ENCODE measurements at regions not wholly inside any gene's neighbourhood (a gene's known extent, or its start where the extent isn't known, plus 50 kb on each side); places are given as distances from the start of the nearest gene placed in this dataset.

DNA sequence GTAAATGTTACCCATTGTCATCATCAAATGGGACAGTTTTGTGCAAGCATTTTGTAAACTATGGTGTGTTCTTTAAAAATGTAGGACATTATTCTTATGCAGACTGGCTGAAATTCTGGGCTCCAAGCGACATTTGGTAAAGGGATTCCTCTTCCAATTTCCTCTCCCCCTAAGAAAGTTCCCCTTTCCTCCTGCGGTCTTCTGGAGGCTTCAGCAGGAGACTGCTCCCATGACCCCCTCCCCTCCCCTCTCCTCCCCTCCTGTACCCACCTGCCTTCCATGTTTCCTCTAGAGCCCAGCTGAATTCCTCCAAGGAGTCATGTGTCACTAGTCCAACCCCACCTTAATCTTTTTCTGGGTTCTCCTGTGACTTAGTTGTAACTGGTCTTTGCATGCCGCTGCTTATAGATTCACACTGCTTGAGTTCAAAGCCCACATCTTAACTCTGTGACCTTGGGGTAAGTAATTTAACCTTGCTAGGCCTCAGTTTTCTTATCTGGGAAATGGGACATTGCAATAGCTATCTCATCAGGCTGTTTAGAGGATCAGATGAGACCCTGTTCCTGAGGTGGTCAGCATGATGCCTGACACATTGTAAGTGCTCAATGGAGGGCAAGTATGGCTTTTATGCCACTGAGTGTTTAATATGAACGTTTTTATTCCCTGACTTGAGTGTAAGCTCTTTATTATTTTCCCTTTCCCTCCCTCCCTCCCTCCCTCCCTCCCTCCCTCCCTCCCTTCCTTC lies 69.9 kb upstream of the WDR26 start:
- no peak for DNase-seq (ENCODE audit: extremely low read depth in 1 of 2, low read depth in 1 of 2)

DNA sequence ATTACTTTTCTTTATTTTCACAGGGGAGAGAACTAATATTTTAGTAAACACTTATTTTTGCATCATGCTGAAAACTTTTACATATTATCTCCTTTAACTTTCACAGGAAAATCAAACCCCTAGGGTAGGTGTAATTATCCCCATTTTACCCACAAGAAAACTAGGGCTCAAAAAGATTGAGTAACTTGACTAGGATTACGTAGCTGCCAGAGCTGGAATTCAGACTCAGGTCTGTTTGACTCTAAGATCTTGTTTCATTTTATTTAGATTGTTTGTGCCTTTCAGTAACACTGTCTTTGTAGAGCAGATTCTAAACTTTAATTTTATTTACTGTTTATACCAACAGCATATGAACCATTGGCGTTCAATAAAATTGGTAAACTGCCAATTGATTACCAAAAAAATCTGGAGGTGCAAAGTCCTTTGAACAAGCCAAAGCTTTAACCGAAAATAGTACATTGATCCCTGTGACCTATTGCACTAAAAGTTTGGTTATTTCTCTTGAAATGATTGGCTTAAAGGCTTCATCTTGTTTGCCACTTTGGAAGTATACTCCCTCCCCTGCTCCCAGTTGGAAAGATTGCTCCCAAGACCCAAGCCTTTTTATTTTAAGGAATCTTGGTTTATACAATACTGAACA lies 71.0 kb upstream of the WDR26 start:
- no peak for DNase-seq (ENCODE audit: extremely low read depth in 1 of 2, low read depth in 1 of 2)

DNA sequence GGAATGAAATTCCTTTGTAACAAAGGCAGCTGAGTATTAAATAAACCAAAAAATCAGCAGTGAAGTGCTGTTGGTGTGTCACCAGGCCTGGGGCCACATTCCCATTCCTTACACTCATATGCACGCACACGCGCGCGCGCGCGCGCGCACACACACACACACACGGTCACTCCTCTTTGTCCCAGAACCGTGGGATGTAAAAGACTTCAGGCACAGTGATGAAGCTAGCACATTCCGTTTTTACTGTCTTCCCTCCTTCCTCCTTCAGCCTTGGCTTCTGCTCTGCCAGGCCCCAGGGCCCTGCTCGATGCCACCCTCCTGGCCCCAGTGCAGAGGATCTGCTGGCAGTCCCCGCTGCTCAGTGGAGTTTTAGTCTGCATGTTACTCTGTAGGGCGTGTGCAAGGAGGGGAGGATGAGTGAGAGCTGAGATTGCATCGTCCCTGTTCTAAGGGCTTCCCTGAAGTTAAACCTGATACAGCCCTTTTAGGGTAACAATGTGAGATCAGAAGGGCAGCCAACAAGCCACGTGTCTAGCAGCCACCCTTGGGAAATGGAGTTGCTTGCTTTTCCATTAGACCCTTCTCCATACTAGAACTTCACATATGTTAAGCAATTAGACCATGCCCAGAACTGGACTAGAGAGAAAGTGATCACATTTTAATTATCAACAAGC lies 71.7 kb upstream of the WDR26 start:
- DNase-seq (ENCODE audit: extremely low read depth in 1 of 2, low read depth in 1 of 2) = no peak

DNA sequence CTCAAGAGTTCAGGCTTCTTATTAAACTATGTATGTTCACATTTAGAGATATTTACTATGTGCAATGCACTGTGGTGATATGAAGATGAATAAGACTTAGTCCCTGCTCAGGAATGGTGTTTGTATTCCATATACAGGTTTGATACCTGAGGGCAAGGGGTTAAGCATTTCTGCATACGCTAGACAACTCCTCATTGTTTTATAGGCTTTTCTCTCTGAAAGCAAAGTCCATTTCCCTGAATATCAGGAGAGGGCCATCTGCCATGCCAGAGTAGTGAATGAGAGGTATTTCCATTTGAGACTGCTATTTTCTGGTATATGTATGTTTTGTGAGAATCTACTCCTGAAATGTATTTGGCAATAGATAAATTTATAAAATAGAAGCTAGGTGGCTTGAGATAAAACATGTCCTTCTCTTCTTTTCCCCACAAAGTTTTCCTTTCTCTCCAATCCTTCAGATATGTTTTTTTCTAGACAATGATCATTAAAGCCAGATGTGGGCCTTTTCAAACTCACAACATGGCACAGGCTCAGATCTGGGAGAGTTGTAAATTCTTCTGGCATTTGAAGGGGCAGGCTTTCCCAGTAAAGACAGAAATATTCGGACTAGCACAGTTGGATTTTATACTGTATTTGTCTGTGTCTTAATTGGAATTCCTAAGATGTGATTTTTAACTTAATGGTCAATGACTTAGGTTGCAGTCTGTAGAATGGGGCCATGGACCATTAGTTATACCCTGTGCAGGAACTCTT lies 73.3 kb upstream of the WDR26 start:
- DNase-seq (ENCODE audit: extremely low read depth in 1 of 2, low read depth in 1 of 2) = no peak

GRCh38 chr1:224509907-224510306 lies 75.3 kb upstream of the WDR26 start:
- no peak for DNase-seq (ENCODE audit: extremely low read depth in 1 of 2, low read depth in 1 of 2)

GRCh38 chr1:224510880-224511645 lies 76.5 kb upstream of the WDR26 start:
- no peak for DNase-seq (ENCODE audit: extremely low read depth in 1 of 2, low read depth in 1 of 2)

DNA sequence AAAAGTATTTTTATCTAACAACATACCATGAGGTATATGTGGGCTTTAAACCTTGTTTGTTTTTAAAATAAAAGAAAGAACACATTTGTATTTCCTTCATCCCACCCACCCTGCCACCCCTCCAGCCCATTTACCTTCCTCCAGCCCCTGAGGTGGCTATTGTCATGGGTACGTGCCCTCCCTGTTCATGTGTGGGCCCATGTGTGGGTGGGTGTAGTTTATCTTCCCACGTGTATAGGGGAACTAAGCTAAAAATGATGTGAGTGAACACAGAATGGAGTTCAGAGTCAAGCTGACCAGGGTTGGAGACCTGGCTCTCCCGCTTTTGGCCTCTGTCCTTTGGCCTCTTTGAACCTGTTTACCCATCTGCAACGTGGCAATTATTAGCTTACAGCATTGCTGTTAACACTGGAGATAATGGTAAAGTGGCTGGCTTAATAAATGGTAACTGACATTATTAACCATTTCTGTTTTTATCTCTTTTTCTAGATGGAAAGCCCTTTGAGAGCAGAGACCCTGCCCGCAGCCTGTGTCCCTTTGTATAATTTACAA lies 78.1 kb upstream of the WDR26 start:
- DNase-seq (ENCODE audit: extremely low read depth in 1 of 2, low read depth in 1 of 2) = no peak

GRCh38 chr1:224513383-224513782 lies 78.8 kb upstream of the WDR26 start:
- DNase-seq (ENCODE audit: extremely low read depth in 1 of 2, low read depth in 1 of 2) = no peak

GRCh38 chr1:224513787-224514209 lies 79.2 kb upstream of the WDR26 start:
- DNase-seq (ENCODE audit: extremely low read depth in 1 of 2, low read depth in 1 of 2) = peak; percentile 68 to 70

- no peak for DNase-seq (ENCODE audit: extremely low read depth in 1 of 2, low read depth in 1 of 2)
Measured at GRCh38 chr1:224517171-224517570, 82.6 kb upstream of the WDR26 start.

DNA sequence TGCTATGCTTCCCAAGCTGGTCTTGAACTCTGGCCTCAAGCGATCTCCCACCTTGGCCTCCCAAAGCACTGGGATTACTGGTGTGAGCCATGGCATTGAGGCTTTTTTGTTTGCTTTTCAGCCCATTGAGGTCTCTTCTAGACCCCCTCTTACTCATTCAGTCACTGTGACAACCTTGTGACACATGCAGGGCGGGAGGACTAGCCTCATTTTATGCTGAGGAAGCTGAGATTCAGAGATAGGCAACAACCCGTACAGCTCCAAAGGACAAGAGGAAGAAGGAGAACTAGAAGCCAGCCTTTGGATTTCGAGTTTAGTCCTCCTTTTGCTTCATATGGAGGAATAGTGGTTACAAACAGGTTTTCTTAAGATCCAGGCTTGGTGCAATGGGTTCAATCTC lies 83.9 kb upstream of the WDR26 start:
- DNase-seq (ENCODE audit: extremely low read depth in 1 of 2, low read depth in 1 of 2) = no peak

GRCh38 chr1:224519874-224520273 lies 85.3 kb upstream of the WDR26 start:
- no peak for DNase-seq (ENCODE audit: extremely low read depth in 1 of 2, low read depth in 1 of 2)

GRCh38 chr1:224520808-224521207 lies 86.2 kb upstream of the WDR26 start:
- DNase-seq (ENCODE audit: extremely low read depth in 1 of 2, low read depth in 1 of 2) = no peak

DNA sequence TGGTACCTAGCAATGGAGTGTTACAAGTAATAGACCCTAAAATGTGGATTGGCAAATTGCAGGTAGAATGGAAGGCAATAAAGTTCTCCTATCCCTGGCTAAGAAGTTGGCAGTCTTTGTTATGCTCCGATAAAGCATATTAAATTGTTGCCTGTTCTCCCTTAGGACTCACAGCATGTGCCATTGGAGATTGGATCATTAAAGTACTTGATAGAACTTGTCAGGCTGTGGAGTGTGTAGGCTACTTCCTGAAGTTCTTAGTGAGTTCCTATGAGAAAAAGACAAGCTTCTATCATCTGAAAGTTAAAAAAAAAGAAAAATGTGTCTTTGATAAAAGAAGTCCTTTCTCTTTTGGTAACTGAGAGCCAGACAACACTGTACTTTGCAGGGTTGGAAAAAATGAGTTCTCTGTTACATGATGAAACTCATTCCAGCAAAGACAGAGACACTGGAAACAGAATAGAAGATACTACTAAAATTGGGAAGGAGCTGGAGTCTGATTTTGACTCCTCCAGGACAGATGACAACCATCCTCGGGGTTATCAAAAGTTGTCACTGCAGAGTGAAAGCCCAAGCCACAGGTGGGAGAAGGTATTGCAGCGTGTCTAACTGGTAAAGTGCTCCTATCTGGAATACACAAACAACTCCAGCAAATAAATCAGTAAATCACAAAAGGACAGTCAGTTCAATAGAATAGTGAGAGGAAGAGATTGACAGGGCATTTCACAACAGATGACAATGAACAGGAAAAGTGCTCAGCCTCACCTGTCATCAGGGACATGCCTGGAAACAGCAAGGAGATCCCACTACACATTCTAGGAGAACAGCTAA lies 87.5 kb upstream of the WDR26 start:
- no peak for DNase-seq (ENCODE audit: extremely low read depth in 1 of 2, low read depth in 1 of 2)

- DNase-seq (ENCODE audit: extremely low read depth in 1 of 2, low read depth in 1 of 2) = no peak
Measured at GRCh38 chr1:224523676-224524075, 89.1 kb upstream of the WDR26 start.

DNA sequence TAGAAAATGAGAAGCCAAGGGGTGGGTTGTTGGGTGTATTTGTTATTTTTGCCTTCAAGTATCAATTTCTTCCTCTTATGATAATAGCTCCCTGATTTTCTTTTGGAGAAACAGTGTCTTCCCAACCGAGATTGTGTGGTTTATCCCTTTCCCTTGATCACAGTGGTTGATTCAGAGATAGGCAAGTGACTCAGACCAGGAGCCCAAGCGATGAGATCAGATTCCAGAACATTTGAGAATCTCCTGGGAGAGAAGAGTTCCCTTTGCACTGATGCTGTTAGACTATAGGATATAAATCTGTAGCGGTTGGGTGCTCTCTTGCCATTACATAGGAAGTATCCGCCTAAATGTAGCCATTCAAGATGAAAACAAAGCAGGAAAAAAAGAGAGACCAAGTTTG lies 90.1 kb upstream of the WDR26 start:
- no peak for DNase-seq (ENCODE audit: extremely low read depth in 1 of 2, low read depth in 1 of 2)

DNA sequence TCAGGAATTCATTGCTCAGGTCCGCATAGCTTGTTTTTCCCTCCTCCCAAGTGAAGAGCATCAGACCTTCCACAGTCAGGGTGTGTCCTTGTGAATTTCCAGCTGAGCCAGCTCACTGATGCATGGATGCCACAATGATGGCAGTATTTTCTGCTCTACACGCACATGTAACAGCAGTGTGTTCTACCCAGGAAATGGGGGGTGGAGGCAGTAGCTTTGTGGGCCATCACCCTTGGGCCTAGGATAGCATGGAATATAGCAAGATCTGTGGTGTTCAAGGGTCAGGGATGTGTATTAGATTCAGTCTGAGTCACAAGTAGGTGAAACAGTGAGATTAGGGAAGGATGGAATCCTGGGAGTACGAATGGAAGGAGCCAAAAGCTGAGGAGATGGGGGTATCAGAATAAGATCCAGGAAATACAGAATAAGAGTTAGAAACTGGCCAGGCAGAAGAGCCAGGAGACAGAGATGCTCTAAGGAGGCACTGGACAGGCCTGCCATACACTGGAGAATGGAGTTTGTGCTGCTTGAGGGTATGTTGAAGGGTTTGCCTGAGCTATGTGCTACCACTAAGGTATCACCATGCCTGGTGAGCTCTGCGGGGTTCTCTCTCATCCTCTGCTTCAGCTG lies 90.6 kb upstream of the CNIH3 start:
- no peak for DNase-seq (ENCODE audit: extremely low read depth in 1 of 2, low read depth in 1 of 2)

GRCh38 chr1:224526771-224527170 lies 89.3 kb upstream of the CNIH3 start:
- no peak for DNase-seq (ENCODE audit: extremely low read depth in 1 of 2, low read depth in 1 of 2)

GRCh38 chr1:224528900-224529299 lies 87.2 kb upstream of the CNIH3 start:
- DNase-seq (ENCODE audit: extremely low read depth in 1 of 2, low read depth in 1 of 2) = no peak

Measured in stimulated activated CD8-positive, alpha-beta memory T cell treated with anti-CD3 and anti-CD28 coated beads, Interleukin-7, amount 100 ng/mL, for 48 hours (primary cell).